SIG-M5 treated with dmso at 0.1 percent for 504 hours (cell line): ENCODE measurements at regions not wholly inside any gene's neighbourhood (a gene's known extent, or its start where the extent isn't known, plus 50 kb on each side); places are given as distances from the start of the nearest gene placed in this dataset.
"Not testable (repeated sequence)": the region's sequence is repeated elsewhere in the genome, so short reads cannot be mapped to it uniquely, and the experiment has no call there.

Experiments
- DNase-seq: peaks from one replicate; lab custom pipeline; 2025; ENCODE audit not compliant: unreplicated experiment; lab: John Stamatoyannopoulos, UW

GRCh38 chr13:20312292-20312691, 80.2 kb upstream of the GJB6 start:
- no peak for DNase-seq

DNA sequence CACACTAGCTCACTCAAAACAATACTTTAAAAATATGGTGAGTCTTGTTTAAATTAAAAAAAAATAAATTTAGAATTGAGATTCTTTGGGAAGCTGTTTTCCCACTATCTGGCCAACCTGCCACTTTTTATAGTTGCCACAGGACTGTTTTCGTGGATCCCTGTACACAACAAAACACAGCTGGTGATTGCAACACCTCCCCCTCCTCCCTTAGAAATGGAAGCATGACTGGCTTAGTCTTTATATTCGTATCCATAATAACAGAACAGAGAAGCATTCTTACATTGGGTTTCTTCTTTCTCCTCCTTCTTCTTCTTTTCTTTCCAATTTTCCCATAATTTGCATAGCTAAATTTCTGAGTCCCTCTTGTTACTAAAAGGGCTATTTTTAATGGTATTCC, 79.5 kb upstream of the GJB6 start:
- DNase-seq: peak; percentile 46

DNA sequence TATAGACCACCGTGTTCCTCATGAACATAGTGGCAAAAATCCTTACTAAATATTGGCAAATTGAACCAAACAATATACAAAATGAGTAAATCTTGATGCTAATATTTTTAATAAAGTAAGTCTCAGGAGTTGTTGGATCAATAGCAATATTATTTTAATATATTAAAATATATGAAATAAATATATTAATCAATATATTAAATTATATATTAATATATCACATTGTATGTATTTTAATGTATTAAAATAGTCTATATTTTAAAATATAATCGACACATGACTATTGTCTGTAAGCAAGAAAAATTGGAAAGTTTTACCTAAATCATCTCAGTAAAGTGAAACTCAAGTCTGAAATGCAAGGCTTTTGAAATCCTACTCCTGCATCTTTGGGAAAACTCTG, 78.9 kb upstream of the GJB6 start:
- DNase-seq: no peak

DNA sequence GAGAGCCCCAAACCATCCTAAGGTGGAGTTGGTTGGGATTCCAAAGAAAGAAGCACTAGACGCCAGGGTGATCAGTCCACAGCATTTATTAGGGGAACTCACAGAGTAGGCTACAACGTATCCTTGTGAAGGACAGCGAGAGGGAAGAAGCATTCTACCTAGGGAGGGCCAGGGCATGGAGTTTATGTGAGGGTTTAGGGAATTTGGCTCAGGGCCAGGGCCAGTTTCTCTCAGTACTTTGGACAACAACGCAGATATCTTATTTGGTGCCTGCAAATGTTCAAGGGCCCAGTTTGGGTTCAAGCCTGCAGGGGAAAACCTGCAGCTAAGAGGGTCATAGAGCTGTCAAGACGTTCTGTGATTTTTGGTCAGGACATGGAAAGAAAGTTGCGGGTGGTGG, 73.9 kb upstream of the GJB6 start:
- DNase-seq: no peak

- DNase-seq: no peak
Measured at GRCh38 chr13:20305587-20305986, 73.5 kb upstream of the GJB6 start.

DNA sequence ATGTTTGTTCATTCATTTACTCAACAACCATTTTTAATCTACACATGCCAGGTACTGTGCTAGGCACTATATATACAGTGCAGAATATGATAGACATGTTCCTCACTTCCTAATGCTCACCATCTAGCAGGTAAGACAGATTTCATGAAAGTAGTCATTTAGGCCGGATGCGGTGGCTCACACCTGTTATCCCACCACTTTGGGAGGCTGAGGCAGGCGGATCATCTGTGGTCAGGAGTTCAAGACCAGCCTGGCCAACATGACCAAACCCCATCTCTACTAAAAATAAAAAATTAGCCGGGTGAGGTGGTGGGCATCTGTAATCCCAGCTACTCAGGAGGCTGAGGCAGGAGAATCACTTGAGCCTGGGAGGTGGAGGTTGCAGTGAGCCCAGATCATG, 71.9 kb upstream of the GJB6 start:
- DNase-seq: not testable (repeated sequence)

- no peak for DNase-seq
Measured at GRCh38 chr13:20303636-20304035, 71.5 kb upstream of the GJB6 start.

- no peak for DNase-seq
Measured at GRCh38 chr13:20301403-20302071, 69.4 kb upstream of the GJB6 start.

GRCh38 chr13:20301015-20301402, 68.9 kb upstream of the GJB6 start:
- no peak for DNase-seq

GRCh38 chr13:20297181-20297580, 65.1 kb upstream of the GJB6 start:
- no peak for DNase-seq

DNA sequence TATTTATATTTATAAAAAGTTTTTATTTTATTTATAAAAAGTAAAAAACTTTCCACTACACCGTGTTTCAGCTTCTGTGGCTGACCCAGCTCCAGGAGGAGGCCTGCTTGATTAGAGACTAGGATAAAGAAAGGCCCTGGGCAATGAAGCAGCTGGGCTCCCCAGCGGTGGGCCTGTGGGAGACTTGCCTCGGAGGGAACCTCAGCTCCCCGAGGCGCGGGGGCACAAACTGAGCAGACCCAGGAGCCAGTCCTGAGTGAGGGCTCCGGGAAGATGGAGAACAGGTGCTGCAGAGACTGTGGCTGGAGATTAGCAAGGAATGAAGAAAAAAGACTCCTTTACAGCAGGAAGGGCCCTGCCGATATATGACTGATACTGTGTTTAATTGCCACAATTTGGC, 63.8 kb upstream of the GJB6 start:
- DNase-seq: no peak

DNA sequence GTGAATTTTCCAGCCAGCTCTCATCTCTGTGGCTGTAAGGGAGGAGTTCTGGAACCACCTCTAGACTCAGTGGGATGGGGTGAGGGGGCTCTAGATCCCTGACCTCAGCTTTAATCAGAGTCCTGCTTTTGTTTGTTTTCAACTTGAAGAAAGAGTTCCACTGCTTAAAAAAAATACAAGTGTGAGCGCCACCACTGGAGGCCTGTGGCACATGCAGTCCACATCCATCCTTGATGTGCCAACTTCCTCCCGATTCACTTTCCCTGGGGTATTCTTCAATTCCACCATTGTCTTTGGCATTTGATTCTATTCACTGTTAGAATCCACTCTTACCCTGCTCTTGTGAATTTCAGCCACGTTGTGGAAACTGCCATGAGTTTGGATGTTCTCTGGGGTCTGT, 62.4 kb upstream of the GJB6 start:
- peak; percentile 5 for DNase-seq

- DNase-seq: not testable (repeated sequence)
Measured at GRCh38 chr13:20292301-20292700, 60.2 kb upstream of the GJB6 start.

GRCh38 chr13:20291675-20292074, 59.6 kb upstream of the GJB6 start:
- DNase-seq: no peak

GRCh38 chr13:20291037-20291436, 58.9 kb upstream of the GJB6 start:
- DNase-seq: no peak

DNA sequence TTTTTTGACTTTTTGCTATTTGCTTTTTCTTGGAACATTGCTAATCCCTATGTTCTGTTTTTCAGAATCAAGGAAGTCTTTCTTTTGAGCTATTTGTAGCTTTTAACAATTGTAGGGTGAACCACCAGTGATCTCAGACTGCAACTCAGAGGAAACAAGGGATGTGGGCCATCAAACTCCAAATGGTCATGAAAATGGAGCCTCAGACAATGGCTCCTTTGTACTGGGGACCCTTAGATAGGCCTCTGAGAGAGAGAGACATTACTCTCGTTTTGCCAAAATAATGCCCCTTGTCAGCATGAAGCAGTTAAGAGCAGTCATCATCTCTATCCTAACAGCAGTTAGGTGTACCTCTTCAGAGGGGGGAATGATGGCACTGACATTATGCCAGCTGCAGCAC, 56.4 kb upstream of the GJB6 start:
- no peak for DNase-seq

GRCh38 chr13:20287976-20288375, 55.9 kb upstream of the GJB6 start:
- no peak for DNase-seq

GRCh38 chr13:20285530-20285929, 53.4 kb upstream of the GJB6 start:
- DNase-seq: no peak
